ENCODE measurements at regions not wholly inside any gene's neighbourhood (a gene's known extent, or its start where the extent isn't known, plus 50 kb on each side); places are given as distances from the start of the nearest gene placed in this dataset.
A peak's percentile ranks its signal among the peaks of the same experiment; 100 is the strongest.

- H3K4me3 Mint-ChIP-seq (ENCODE audit: unreplicated experiment): no peak overlapping the region
- peaks cover 18% of the 10 kb centered on the region for H3K4me1 Mint-ChIP-seq (ENCODE audit: low read depth)
- no peaks in the 10 kb centered on the region for H3K9me3 Mint-ChIP-seq (ENCODE audit: low read depth)
- H3K27me3 Mint-ChIP-seq (ENCODE audit: low read depth): no peaks in the 10 kb centered on the region
- no peak for DNase-seq (ENCODE audit: low spot score)
- H3K36me3 Mint-ChIP-seq (ENCODE audit: low read depth): no peaks in the 10 kb centered on the region
- no peak for TF ChIP-seq CTCF (IDR thresholded peaks at IDR 0.05)
- H3K27ac Mint-ChIP-seq (ENCODE audit: unreplicated experiment): no peak overlapping the region
These were observed 198.4 kb upstream of the PMEPA1 start for GRCh38 chr20:57908226-57908625.

- no peak for DNase-seq (ENCODE audit: low spot score)
- no peaks in the 10 kb centered on the region for H3K36me3 Mint-ChIP-seq (ENCODE audit: low read depth)
- H3K9me3 Mint-ChIP-seq (ENCODE audit: low read depth): no peaks in the 10 kb centered on the region
- peaks cover 22% of the 10 kb centered on the region for H3K4me1 Mint-ChIP-seq (ENCODE audit: low read depth)
- H3K4me3 Mint-ChIP-seq (ENCODE audit: unreplicated experiment): no peak overlapping the region
- no peak for TF ChIP-seq CTCF (IDR thresholded peaks at IDR 0.05)
- no peaks in the 10 kb centered on the region for H3K27me3 Mint-ChIP-seq (ENCODE audit: low read depth)
- H3K27ac Mint-ChIP-seq (ENCODE audit: unreplicated experiment): peak overlapping the region; percentile 27
These were observed 197.6 kb upstream of the PMEPA1 start for GRCh38 chr20:57907131-57908000.

GRCh38 chr20:57905448-57905847 lies 195.6 kb upstream of the PMEPA1 start:
- H3K4me3 Mint-ChIP-seq (ENCODE audit: unreplicated experiment): no peak overlapping the region
- no peak for TF ChIP-seq CTCF (IDR thresholded peaks at IDR 0.05)
- DNase-seq (ENCODE audit: low spot score): no peak
- peaks cover 30% of the 10 kb centered on the region for H3K4me1 Mint-ChIP-seq (ENCODE audit: low read depth)
- H3K36me3 Mint-ChIP-seq (ENCODE audit: low read depth): no peaks in the 10 kb centered on the region
- H3K27ac Mint-ChIP-seq (ENCODE audit: unreplicated experiment): no peak overlapping the region
- H3K27me3 Mint-ChIP-seq (ENCODE audit: low read depth): no peaks in the 10 kb centered on the region
- H3K9me3 Mint-ChIP-seq (ENCODE audit: low read depth): no peaks in the 10 kb centered on the region

GRCh38 chr20:57904314-57905105 lies 194.7 kb upstream of the PMEPA1 start:
- no peak for DNase-seq (ENCODE audit: low spot score)
- Mint-ChIP-seq H3K27me3 (ENCODE audit: low read depth) (no peaks in the 10 kb centered on the region), H3K27ac (ENCODE audit: unreplicated experiment) (no peak overlapping the region), H3K36me3 (ENCODE audit: low read depth) (no peaks in the 10 kb centered on the region), H3K4me1 (ENCODE audit: low read depth) (peaks cover 39% of the 10 kb centered on the region), H3K9me3 (ENCODE audit: low read depth) (no peaks in the 10 kb centered on the region), H3K4me3 (ENCODE audit: unreplicated experiment) (no peak overlapping the region)
- TF ChIP-seq CTCF (IDR thresholded peaks at IDR 0.05): no peak

- Mint-ChIP-seq H3K27ac (ENCODE audit: unreplicated experiment) (peak overlapping the region; percentile 36), H3K9me3 (ENCODE audit: low read depth) (no peaks in the 10 kb centered on the region), H3K27me3 (ENCODE audit: low read depth) (no peaks in the 10 kb centered on the region), H3K4me3 (ENCODE audit: unreplicated experiment) (no peak overlapping the region), H3K4me1 (ENCODE audit: low read depth) (peaks cover 37% of the 10 kb centered on the region), H3K36me3 (ENCODE audit: low read depth) (no peaks in the 10 kb centered on the region)
- peak; percentile 36 for TF ChIP-seq CTCF (IDR thresholded peaks at IDR 0.05)
- DNase-seq (ENCODE audit: low spot score): no peak
These were observed 192.7 kb upstream of the PMEPA1 start for GRCh38 chr20:57902473-57902872.

Measured in chondrocyte (in vitro differentiated cells).